HG03460 (cell line): ENCODE measurements at regions not wholly inside any gene's neighbourhood (a gene's known extent, or its start where the extent isn't known, plus 50 kb on each side); places are given as distances from the start of the nearest gene placed in this dataset.
"Not testable (repeated sequence)": the region's sequence is repeated elsewhere in the genome, so short reads cannot be mapped to it uniquely, and the experiment has no call there.

Source experiments
- ATAC-seq: cut with Tn5 transposase; IDR thresholded peaks from one replicate; pipeline ENCODE4 v1.9.1; 2021; ENCODE audit not compliant: unreplicated experiment

DNA sequence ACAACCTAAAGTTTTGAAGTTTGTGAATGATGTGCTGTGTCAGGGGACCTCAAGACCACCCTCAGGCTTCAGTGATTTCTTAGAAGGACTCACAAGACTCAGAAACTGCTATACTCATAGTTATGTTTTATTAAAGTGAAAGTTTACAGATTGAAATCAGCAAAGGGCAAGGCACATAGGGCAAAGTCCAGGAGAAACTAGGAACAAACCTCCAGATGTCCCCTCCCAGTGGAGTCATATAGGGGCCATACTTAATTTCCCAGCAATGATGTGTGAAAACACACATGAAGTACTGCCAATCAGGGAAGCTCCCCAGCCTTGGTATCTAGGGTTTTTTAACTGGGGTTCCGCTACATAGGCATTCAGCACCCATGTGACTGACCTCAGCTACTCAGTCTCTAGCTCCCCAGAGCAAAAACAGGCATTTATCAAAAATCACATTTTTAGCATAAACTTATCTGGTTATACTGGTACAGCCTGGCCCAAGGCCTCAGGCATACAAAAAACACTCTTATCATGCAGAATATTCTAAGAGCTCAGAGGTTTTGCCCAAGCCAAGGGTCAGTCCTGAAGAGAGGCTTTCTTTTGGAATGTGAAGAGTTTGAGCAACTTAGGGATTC lies 74.7 kb upstream of the ANKRD55 start:
- ATAC-seq: no peak

DNA sequence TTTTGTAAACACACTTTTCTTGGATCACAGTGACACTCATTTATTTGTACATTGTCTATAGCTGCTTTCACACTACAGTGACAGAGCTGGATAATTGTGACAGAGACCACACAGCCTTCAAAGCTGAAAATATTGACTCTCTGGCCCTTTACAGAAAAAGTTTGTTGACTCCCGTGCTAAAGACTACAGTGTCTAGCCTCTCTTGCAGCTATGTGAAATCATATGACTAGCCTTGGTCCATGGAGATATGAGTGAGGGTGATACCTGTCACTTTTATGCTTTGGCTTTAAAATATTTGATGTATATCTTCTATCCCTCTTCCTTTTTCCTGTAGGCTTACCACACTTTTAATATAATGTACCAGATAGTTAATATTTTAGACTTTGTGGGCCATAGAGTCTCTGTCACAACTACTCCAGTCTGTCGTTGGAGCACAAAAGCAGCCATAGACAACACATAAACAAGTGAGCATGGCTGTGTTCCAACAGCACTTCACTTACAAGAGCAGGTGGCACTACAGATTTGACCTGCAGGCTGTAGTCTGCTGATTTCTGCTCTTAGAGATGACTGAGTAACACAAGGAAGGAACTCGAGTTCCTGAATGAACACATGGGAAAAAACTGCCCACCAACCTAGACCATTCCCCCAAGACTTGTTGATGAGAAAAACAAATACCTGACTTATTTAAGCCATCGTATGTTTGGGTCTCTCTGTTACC lies 73.5 kb upstream of the ANKRD55 start:
- ATAC-seq: no peak

DNA sequence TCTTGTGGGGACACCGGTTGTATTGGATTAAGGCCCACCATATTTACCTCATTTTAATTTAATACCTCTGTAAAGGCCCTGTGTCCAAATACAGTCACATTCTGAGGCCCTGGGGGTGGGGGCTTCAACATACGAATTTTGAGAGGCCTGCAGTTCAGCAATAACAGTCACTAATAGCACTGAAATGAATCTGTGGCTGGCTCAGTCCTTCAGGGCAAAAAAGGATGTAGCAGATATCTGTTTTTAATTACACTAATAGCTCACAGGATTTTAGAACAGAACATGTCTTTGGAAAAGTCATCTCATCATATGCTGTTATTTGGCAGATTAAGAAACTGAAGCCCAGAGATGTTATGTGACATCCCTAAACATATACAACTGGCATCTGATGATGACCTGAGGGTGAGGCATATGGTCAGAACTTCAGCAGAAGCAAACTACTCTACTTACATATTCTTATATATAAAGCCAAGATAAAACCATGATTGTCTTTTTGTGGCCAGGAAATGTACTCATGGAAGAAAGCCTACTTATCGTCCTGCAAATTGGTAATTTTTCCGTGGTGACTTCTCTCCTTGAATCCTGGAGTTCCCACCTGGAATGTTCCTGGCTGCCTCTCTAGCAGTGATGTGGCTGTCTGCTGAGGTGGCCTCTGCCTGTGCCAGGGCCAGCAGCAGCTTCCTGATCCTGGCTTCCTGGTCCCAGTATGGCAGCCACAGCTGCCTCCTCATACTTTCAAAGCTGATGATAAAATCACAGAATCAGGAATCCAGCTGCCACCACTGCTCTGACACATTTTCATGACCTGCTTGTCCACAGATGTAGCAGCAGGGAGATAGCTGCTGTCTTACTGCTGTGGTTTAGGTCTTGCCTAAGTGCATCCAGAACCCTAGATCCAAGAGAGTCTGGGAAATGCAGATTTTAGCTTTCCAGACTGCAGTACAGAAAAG lies 72.1 kb upstream of the ANKRD55 start:
- ATAC-seq: no peak

DNA sequence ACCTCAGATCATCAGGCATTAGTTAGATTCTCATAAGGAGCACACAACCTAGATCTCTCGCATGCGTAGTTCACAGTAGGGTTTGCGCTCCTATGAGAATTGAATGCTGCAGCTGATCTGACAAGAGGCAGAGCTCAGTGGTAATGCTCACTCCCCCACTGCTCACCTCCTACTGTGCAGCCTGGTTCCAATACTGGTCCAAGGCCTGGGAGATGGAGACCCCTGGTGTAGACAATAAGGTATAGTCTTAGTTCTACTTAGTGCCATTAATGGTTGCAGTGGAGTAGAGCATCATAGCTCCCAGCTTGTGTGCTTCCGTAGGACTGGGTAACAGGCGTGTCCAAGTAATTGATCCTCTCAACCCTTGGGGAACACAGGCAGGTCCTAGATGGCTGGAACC lies 70.4 kb upstream of the ANKRD55 start:
- no peak for ATAC-seq

DNA sequence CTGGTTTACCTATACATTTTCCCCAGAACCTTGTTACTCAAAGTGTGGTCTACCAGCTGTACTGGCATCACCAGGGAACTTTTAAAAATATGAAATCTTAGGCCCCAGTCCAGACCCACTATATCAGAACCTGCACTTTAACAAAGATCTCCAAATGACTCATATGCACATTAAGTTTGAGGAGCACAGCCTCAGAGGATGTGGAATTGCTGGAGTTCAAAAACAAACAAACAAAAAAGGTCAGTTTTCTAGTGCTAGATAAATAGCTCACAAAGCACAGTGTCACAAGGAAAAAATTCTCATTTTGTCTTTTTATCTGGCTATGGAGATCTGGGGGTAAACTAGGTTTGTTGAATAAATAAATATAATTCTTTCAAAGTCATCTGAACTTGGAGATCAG lies 68.9 kb upstream of the ANKRD55 start:
- no peak for ATAC-seq

DNA sequence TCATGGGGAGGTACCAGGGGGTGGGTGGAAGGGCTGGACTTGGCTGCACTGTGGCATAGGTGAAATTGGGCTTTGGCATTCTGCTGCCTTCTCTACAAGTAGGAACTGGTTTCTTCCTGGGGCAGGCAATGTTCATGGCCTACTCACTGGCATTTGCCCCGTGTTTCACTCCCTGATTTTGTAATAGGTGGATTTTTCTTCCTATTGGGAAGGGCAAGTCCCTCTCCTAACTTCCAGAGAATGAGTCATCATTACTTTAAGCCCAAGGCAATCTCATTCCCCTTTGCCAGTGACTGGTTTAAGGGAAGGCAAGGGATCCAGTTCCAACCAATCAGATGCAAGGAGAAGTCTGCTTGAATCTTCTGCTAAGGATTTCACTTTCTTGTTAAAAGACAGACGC lies 67.9 kb upstream of the ANKRD55 start:
- ATAC-seq: no peak

DNA sequence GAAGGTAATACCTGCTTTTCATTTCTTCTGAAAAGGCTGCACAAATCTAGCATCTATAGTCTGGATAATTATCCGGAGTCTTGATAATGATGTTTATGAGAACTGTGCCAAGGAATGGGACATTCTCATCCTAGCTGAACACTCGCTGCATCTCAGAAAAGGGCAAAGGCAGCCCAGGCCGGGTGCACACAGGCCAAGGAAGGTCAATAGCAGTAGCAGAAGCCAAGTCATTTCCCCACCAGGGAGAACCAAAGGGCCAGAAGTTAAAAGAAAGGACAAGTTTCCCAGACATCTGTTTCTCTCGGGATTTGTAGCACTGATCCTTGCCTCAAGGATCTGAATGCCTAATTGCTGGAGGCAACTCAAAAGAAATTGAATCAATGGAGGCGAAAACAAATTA lies 66.1 kb upstream of the ANKRD55 start:
- ATAC-seq: no peak

DNA sequence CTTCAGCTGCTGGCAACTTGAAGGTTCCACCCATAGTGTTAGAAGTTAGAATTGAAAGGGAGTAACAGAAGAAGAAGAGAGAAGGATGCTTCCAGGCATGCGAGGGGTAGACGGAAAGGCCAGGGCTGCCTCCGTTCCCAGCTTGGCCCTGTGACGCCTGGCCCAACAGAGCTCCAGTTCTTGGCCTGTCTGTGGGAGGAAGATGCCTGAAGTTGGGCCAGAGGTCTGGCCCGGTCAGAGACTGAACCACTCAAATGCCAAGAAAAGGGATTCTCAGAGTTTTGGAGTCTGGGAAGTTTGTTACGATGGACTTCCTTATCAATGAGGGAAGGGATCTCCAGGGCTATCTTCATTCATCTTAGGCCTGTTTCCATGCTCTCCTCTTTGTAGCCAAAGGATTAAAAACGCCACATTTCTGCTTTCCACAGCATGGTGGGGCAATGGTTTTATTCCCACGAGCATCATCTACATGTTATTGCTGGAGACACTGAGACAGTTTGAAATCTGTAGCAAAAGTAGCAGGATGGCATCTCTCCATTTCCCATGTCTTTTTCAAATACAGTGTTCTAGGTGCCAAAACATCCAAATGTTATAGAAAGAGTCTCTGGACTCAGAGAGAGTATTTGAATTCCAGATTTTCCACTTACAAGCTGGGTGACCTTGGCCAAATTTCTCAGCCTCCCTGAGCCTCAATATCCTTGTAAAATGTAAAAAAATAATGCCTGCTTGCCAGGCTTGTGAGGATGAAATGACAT lies 65.4 kb upstream of the ANKRD55 start:
- no peak for ATAC-seq

DNA sequence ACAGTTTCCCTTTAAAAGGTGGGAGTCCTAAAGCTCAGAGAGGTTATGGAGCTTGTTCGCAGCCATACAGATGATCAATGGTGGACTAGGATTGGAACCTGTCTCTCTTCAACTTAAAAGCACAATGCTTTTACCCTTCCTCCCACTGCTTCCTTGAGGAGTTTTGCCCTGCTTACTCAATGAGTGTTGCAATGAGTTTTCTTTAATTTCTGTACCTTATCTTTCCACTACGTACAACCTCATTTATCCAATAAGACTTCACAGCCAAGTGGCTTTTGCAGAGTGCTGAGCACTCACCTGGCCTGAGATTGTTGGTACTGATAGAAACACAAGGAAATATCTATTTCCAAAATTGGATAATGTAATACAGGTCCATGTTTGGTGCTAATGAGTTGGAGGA lies 64.7 kb upstream of the ANKRD55 start:
- no peak for ATAC-seq

DNA sequence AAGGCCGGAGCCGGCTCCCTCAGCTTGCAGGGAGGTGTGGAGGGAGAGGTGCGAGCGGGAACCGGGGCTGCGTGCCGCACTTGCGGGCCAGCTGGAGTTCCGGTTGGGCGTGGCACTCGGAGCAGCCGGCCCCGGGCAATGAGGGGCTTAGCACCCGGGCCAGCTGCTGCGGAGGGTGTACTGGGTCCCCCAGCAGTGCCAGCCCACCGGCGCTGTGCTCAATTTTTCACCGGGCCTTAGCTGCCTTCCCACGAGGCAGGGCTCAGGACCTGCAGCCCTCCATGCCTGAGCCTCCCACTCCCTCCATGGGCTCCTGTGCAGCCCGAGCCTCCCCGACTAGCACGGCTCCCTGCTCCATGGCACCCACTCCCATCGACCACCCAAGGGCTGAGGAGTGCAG lies 62.2 kb upstream of the ANKRD55 start:
- ATAC-seq: not testable (repeated sequence)

DNA sequence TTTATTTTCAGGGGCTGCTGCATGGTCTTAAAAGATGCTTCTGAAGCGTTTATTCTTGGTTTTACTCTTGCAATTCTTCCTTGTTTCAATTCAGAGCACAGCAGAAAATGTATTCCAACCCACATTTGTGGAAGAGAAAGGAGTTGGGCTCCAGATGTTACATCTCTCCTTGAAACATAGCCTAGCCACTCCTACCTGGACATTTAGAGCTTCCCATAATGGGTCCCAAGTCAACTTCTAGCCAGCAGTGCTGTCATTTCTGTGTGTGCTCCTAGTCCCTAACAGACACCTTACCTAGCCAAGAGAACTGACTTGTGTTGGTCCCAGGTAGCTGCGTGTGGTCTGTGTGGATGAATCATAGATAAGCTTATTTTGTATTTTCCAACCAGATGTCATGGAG lies 61.2 kb upstream of the ANKRD55 start:
- no peak for ATAC-seq

DNA sequence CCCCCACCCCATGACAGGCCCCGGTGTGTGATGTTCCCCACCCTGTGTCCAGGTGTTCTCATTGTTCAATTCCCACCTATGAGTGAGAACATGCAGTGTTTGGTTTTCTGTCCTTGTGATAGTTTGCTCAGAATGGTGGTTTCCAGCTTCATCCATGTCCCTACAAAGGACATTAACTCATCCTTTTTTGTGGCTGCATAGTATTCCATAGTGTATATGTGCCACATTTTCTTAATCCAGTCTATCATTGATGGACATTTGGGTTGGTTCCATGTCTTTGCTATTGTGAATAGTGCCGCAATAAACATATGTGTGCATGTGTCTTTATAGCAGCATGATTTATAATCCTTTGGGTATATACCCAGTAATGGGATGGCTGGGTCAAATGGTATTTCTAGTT lies 59.7 kb upstream of the ANKRD55 start:
- not testable (repeated sequence) for ATAC-seq

DNA sequence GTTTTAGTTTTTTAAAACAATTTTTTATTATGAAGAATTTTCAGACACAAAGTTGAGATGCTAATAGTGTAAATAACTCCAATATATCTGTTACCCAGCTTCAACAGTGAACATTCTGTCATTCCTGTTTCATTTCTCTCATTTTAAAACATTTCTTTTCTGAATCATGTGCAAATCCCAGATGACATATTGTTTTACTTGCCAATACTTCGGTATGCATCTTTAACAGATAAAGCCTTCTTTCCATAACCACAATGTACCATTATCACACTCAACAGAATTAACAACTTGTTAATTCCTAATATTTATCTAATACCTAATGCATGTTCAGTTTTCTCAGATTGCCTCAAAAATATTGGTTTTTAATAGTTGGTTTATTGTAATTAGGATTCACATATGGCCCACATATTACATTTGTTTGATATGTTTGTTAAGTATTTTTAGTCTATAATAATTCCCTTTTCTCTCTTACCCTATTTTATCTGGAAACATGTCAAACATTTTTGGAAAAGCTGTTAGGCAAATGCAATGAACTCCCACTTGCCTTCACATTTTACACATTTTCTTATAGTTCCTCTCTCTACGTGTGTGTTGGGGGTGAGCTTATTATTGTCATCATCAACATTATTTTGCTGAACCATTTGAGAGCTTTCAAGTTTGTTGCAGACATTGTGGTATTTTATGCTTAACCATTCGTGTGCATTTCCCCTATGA lies 58.7 kb upstream of the ANKRD55 start:
- ATAC-seq: no peak

DNA sequence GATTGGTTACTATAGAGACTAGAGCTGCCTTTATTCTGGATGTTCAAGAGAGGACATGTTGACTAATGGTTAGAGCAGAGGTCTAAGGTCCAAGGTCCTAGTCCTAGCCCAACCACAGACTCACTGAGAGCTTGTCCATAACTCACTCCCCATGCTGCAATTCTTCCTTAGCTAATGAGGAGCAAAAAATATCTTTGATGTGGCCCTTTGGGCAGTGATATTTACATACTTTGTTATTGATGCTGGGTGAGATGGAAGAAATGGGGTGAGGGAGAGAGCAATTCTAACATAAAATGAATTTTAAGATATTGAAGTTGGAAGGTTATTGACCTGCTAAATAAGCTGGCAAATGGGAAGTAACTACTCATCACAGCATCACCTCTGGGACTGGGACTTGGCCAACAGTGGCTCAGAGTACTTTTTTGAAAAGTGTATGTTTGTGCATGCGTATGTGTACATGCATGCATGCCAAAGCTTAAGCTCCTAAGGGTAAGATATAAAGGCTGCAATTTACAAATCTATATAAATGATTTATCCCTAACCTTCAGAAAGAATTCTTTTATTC lies 58.0 kb upstream of the ANKRD55 start:
- ATAC-seq: no peak

DNA sequence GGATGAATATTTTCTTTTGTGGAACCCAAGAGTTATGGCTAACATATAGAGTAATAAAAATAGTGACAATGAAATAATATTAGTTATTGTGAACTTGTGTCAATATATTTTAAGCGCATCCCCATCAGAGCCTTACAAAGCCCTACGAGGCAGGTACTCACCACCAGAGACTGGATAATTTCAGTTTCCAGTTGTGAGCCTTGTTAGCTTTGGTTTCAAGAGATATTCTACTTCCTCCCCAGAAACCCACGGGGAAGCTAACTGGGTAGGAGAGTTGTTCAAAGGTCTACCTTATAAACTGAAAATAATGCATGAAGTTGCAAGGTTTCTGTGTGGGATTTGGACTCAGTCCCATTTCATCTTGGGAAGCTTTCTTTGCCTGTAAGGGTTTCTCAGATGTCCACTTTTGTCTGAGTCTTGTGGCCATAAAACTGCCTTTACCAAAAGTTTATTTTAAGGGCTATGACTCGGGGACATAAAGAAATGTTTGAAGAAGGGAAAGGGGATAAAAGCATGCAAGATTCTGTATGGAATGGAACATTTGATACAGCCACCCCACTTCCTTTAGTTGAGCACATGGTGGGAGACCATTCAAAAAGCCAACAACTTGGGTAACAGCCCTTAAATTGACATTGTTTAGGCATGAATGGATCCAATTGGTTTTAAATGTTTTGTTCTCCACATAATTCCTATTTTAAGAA lies 57.4 kb upstream of the ANKRD55 start:
- no peak for ATAC-seq

DNA sequence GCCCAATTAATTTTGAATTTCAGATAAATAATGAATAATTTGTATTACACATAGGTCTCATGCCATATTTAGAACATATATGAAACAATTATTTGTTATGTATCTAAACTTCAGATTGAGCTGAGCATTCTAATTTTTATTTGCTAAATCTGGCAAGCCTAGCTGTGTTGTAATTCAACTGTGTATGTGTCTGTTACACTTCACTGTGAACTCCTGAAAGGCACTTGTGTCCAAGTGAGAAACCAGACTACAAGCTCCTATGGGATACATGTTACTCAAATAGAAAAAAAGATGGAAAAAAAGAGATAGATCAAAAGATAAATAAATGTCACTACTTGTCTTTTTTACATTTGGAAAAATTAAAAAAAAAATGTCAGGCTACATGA lies 56.5 kb upstream of the ANKRD55 start:
- no peak for ATAC-seq

DNA sequence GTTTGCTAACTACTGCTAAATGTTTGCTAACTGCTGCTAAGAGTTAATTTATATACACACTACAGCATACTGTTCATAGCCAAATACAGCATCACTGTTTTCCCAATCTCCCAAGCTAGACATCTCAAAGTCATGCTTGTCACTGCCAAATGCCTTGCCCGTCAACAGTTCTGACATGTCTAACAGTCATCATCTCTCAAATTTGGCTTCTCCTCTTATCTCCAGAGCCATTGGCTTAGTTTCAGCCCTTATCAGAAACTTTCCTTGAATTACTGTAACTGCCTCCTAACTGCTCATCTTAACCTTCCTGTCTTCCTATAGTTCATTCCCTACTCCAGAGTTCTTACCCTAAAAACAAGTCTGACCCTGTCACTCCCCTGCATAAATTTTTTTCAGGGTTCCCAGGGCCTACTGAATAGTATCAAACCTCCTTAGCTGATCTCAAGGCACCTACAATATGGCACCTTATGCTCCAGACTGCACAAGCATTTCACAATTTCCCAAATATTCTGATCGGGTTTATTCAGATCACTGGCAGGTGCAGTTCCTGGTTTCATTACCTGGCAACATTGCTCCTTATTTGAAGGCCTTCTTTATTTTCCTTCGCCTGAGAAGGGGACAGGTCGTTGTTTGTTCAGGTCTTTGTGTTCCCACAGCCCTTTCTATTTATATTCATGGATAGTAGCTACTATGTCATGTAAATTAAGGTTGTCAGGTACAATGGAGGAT lies 55.9 kb upstream of the ANKRD55 start:
- no peak for ATAC-seq

DNA sequence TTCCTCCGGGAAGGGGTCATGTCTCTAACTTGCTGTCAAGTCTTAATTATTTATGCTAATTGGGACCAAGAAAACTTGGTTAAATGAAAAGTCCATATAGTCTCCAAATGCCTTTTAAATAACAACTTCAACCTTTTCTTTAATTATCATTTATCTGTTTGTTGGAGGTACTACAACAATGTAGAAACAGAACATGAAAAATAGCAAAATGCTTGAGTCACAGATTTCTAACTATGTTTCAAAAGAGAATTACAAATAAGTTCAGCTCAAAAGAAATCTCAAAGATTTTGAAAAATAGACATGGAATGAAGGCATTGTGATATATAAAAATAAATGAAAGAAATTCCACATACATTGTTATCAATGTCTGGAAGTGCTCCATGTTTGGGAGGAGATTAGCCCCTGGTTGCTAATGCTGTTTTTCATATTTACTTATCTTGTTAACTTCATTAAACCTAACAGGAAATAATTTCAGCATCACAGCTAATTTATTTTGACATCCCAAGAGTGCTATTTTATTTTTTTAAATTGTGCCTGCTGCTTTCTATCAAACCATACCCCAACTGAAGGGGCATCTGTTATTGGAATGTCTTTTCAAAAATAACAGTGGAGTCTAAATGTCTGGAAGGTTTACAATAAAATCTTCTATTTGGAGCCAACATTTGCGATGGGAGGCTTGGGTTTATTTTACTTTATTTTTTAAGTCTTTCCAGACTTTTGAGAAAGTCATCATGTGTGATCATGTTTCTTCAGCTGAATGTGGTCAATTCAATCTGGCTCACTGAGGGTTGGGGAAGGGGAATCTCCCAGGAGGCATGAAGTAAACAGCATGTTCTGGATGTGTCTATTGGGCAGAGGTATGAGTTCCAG lies 53.1 kb upstream of the ANKRD55 start:
- ATAC-seq: no peak
